SIG-M5 (cell line): ENCODE measurements at regions not wholly inside any gene's neighbourhood (a gene's known extent, or its start where the extent isn't known, plus 50 kb on each side); places are given as distances from the start of the nearest gene placed in this dataset.
"Not testable (repeated sequence)": the region's sequence is repeated elsewhere in the genome, so short reads cannot be mapped to it uniquely, and the experiment has no call there.

ENCODE experiments used
- DNase-seq: peaks from one replicate; lab custom pipeline; 2025; lab: John Stamatoyannopoulos, UW

GRCh38 chr3:153551536-153552285 is 389.7 kb downstream of the RAP2B start:
- no peak for DNase-seq

GRCh38 chr3:153552887-153553604 is 391.0 kb downstream of the RAP2B start:
- DNase-seq, result no peak

- no peak for DNase-seq
Observed at GRCh38 chr3:153553605-153553945, 391.5 kb downstream of the RAP2B start.

GRCh38 chr3:153555919-153556318 is 393.9 kb downstream of the RAP2B start:
- DNase-seq, result no peak

- DNase-seq, result not testable (repeated sequence)
Observed at GRCh38 chr3:153559366-153559765, 397.3 kb downstream of the RAP2B start.

- no peak for DNase-seq
Observed at GRCh38 chr3:153567011-153567410, 405.0 kb downstream of the RAP2B start.

GRCh38 chr3:153567556-153567955 is 405.5 kb downstream of the RAP2B start:
- no peak for DNase-seq

GRCh38 chr3:153570481-153570880 is 408.5 kb downstream of the RAP2B start:
- not testable (repeated sequence) for DNase-seq

- no peak for DNase-seq
Observed at GRCh38 chr3:153572165-153572564, 410.1 kb downstream of the RAP2B start.

GRCh38 chr3:153572654-153573053 is 410.6 kb downstream of the RAP2B start:
- no peak for DNase-seq

- no peak for DNase-seq
Observed at GRCh38 chr3:153573481-153573880, 411.5 kb downstream of the RAP2B start.

GRCh38 chr3:153574445-153574844 is 412.4 kb downstream of the RAP2B start:
- no peak for DNase-seq

- no peak for DNase-seq
Observed at GRCh38 chr3:153577059-153577736, 415.2 kb downstream of the RAP2B start.

GRCh38 chr3:153578046-153578445 is 416.0 kb downstream of the RAP2B start:
- no peak for DNase-seq

GRCh38 chr3:153590051-153590450 is 428.0 kb downstream of the RAP2B start:
- DNase-seq, result no peak

GRCh38 chr3:153591561-153592245 is 429.7 kb downstream of the RAP2B start:
- DNase-seq, result no peak

- no peak for DNase-seq
Observed at GRCh38 chr3:153595186-153595815, 433.3 kb downstream of the RAP2B start.

- DNase-seq, result no peak
Observed at GRCh38 chr3:153596401-153596800, 434.4 kb downstream of the RAP2B start.

GRCh38 chr3:153599685-153600084 is 437.7 kb downstream of the RAP2B start:
- DNase-seq, result no peak

GRCh38 chr3:153600896-153601295 is 438.9 kb downstream of the RAP2B start:
- no peak for DNase-seq

- no peak for DNase-seq
Observed at GRCh38 chr3:153601374-153601853, 439.4 kb downstream of the RAP2B start.

GRCh38 chr3:153602801-153603200 is 440.8 kb downstream of the RAP2B start:
- no peak for DNase-seq
